ENCODE measurements at regions not wholly inside any gene's neighbourhood (a gene's known extent, or its start where the extent isn't known, plus 50 kb on each side); places are given as distances from the start of the nearest gene placed in this dataset.

GRCh38 chr12:115417610-115418009, 733.6 kb upstream of the TBX3 start:
- TF ChIP-seq SP1 (IDR thresholded peaks at IDR 0.05; ENCODE audit: low read depth) (no peak), POLR2A (IDR thresholded peaks at IDR 0.05; ENCODE audit: borderline replicate concordance, extremely low read depth, insufficient read depth, insufficient read length) (no peak), MAX (IDR thresholded peaks at IDR 0.05) (no peak), SRF (IDR thresholded peaks at IDR 0.05; ENCODE audit: low read depth) (no peak), CTCF (IDR thresholded peaks at IDR 0.05 in 2 of 3, conservative IDR thresholded peaks at IDR 0.05 in 1 of 3; ENCODE audit: borderline replicate concordance in 1 of 3, insufficient read depth in 1 of 3, low read depth in 2 of 3, low read length in 2 of 3) (no peak), ZBTB33 (IDR thresholded peaks at IDR 0.05; ENCODE audit: extremely low read depth, insufficient replicate concordance, low read length) (no peak), EZH2 (IDR thresholded peaks at IDR 0.05) (no peak)

All from HCT116 (cell line).